Upper lobe of left lung (tissue), 6 donors: ENCODE measurements at regions not wholly inside any gene's neighbourhood (a gene's known extent, or its start where the extent isn't known, plus 50 kb on each side); places are given as distances from the start of the nearest gene placed in this dataset.

Experiments used
- ATAC-seq, 2 donors: fragments of 200-7000 bp; cut with Tn5 transposase; one replicate each; pipeline ENCODE4 v1.9.1; 2022; ENCODE audit warnings: mild to moderate bottlenecking in 2 of 2, moderate library complexity in 2 of 2; ENCODE audit not compliant: low FRiP score in 2 of 2
- DNase-seq, 2 donors: peaks; one replicate each; pipeline ENCODE4 v3.0.0-alpha.2; 2019 to 2020
- H3K27ac ChIP-seq, 4 donors: fragments of 200-600 bp; sonication (generic); one replicate each; pipeline ENCODE4 v1.5.1; 2016 to 2019
- H3K27me3 ChIP-seq, 4 donors: fragments of 200-600 bp; sonication (generic); one replicate each; pipeline ENCODE4 v1.5.1; 2017 to 2019
- H3K36me3 ChIP-seq, 4 donors: fragments of 200-600 bp; sonication (generic); one replicate each; pipeline ENCODE4 v1.5.1; 2016 to 2019
- H3K4me1 ChIP-seq, 4 donors: fragments of 200-600 bp; sonication (generic); one replicate each; pipeline ENCODE4 v1.5.1; 2018 to 2019
- H3K4me3 ChIP-seq, 4 donors: fragments of 200-600 bp; sonication (generic); one replicate each; pipeline ENCODE4 v1.5.1; 2017 to 2019; ENCODE audit warnings: mild to moderate bottlenecking in 2 of 4, moderate library complexity in 1 of 4
- H3K9me3 ChIP-seq, 4 donors: fragments of 200-600 bp; sonication (generic); one replicate each; pipeline ENCODE4 v1.5.1; 2018 to 2019
- CTCF ChIP-seq, 6 experiments: fragments of 450-650 bp in 4 of 6; fragments of 200-600 bp in 2 of 6; sonication (generic) in 2 of 6; IDR thresholded peaks; one replicate each; pipeline ENCODE4 v1.5.1; 2016 to 2019; ENCODE audit warnings: antibody characterized with exemption in 6 of 6
- EP300 ChIP-seq, 4 donors: sonication (generic); formaldehyde crosslinking; IDR thresholded peaks; one replicate each; pipeline ENCODE4 v1.5.1; 2017; ENCODE audit warnings: antibody characterized with exemption in 4 of 4, control low read depth in 2 of 4
- POLR2A ChIP-seq, 4 donors: fragments of 450-650 bp; IDR thresholded peaks; one replicate each; pipeline ENCODE4 v1.5.1; 2016 to 2017; ENCODE audit warnings: antibody characterized with exemption in 4 of 4, mild to moderate bottlenecking in 2 of 4
- POLR2AphosphoS5 ChIP-seq, 2 donors: sonication (generic); formaldehyde crosslinking; IDR thresholded peaks; one replicate each; pipeline ENCODE4 v1.5.1; 2017; ENCODE audit warnings: antibody characterized with exemption in 2 of 2
- WGBS, 2 donors: methylation state at CpG; one replicate each; pipeline ENCODE4 v1.1.5; 2017 to 2018; 5-methylcytosine and 5-hydroxymethylcytosine counted together
- donor health status: DM: no; HTN: no; CAD: no; lungs with moderate emphysema.
- donor health status: DM: no; HTN: yes; CAD: no; lungs with severe emphysema.

- H3K27ac ChIP-seq, result no peak overlapping the region
- TF ChIP-seq CTCF (IDR thresholded peaks at IDR 0.05), result no peak
- no peak for TF ChIP-seq EP300 (IDR thresholded peaks at IDR 0.05)
- TF ChIP-seq POLR2AphosphoS5 (IDR thresholded peaks at IDR 0.05), result no peak
- no peak for TF ChIP-seq POLR2A (IDR thresholded peaks at IDR 0.05)
- 43 to 52% methylated on average over 2 of the region's 2 CpGs for WGBS, 2 donors
- H3K4me1 ChIP-seq, result peaks cover 0 to 15% (median 8%) of the 10 kb centered on the region in 4 donors
- no peaks in the 10 kb centered on the region for H3K27me3 ChIP-seq
- DNase-seq (no peak), ATAC-seq (no peak)
- H3K36me3 ChIP-seq, result no peaks in the 10 kb centered on the region
- H3K9me3 ChIP-seq, result peaks cover 0 to 13% (median 5%) of the 10 kb centered on the region in 4 donors
- no peak overlapping the region for H3K4me3 ChIP-seq
These were observed 87.5 kb downstream of the TRIB2 start for GRCh38 chr2:12804091-12804856.

- Histone ChIP-seq H3K9me3 (peaks cover 0 to 13% (median 5%) of the 10 kb centered on the region in 4 donors), H3K4me3 (no peak overlapping the region), H3K4me1 (peaks cover 0 to 20% (median 11%) of the 10 kb centered on the region in 4 donors), H3K27ac (no peak overlapping the region), H3K27me3 (no peaks in the 10 kb centered on the region), H3K36me3 (no peaks in the 10 kb centered on the region)
- no peak for TF ChIP-seq POLR2AphosphoS5 (IDR thresholded peaks at IDR 0.05)
- no peak for TF ChIP-seq EP300 (IDR thresholded peaks at IDR 0.05)
- no peak for TF ChIP-seq POLR2A (IDR thresholded peaks at IDR 0.05)
- TF ChIP-seq CTCF (IDR thresholded peaks at IDR 0.05), result no peak
- ATAC-seq, result no peak
- DNase-seq, result no peak
These were observed 88.3 kb downstream of the TRIB2 start for GRCh38 chr2:12805033-12805432.

- peaks cover 0 to 20% (median 11%) of the 10 kb centered on the region in 4 donors for H3K4me1 ChIP-seq
- ATAC-seq (no peak), DNase-seq (no peak)
- H3K4me3 ChIP-seq, result no peak overlapping the region
- TF ChIP-seq POLR2AphosphoS5 (IDR thresholded peaks at IDR 0.05) (peak in 1 of 2 donors; percentile 37), POLR2A (IDR thresholded peaks at IDR 0.05) (no peak), EP300 (IDR thresholded peaks at IDR 0.05) (no peak), CTCF (IDR thresholded peaks at IDR 0.05) (no peak)
- H3K9me3 ChIP-seq, result peaks cover 0 to 6% (median 1%) of the 10 kb centered on the region in 4 donors
- H3K27ac ChIP-seq, result peak overlapping the region in 1 of 4 donors; percentile 44
- H3K36me3 ChIP-seq, result no peaks in the 10 kb centered on the region
- H3K27me3 ChIP-seq, result no peaks in the 10 kb centered on the region
- WGBS, 2 donors, result 48 to 55% methylated on average over 5 of the region's 5 CpGs
These were observed 90.0 kb downstream of the TRIB2 start for GRCh38 chr2:12806549-12807242.

GRCh38 chr2:12807907-12808810 lies 91.4 kb downstream of the TRIB2 start:
- peak overlapping the region in 3 of 4 donors; percentile 36 to 54 (median 37) for H3K27ac ChIP-seq
- no peaks in the 10 kb centered on the region for H3K36me3 ChIP-seq
- no peaks in the 10 kb centered on the region for H3K27me3 ChIP-seq
- TF ChIP-seq EP300 (IDR thresholded peaks at IDR 0.05) (peak in 1 of 4 donors; percentile 30), POLR2AphosphoS5 (IDR thresholded peaks at IDR 0.05) (no peak)
- no peaks in the 10 kb centered on the region for H3K9me3 ChIP-seq
- DNase-seq (no peak), ATAC-seq (peak in 1 of 2 donors; percentile 32)
- peaks cover 0 to 20% (median 11%) of the 10 kb centered on the region in 4 donors for H3K4me1 ChIP-seq
- 71 to 89% methylated on average over 6 of the region's 6 CpGs for WGBS, 2 donors
- H3K4me3 ChIP-seq, result no peak overlapping the region
